ENCODE measurements at regions not wholly inside any gene's neighbourhood (a gene's known extent, or its start where the extent isn't known, plus 50 kb on each side); places are given as distances from the start of the nearest gene placed in this dataset.
A peak's percentile ranks its signal among the peaks of the same experiment; 100 is the strongest.

DNA sequence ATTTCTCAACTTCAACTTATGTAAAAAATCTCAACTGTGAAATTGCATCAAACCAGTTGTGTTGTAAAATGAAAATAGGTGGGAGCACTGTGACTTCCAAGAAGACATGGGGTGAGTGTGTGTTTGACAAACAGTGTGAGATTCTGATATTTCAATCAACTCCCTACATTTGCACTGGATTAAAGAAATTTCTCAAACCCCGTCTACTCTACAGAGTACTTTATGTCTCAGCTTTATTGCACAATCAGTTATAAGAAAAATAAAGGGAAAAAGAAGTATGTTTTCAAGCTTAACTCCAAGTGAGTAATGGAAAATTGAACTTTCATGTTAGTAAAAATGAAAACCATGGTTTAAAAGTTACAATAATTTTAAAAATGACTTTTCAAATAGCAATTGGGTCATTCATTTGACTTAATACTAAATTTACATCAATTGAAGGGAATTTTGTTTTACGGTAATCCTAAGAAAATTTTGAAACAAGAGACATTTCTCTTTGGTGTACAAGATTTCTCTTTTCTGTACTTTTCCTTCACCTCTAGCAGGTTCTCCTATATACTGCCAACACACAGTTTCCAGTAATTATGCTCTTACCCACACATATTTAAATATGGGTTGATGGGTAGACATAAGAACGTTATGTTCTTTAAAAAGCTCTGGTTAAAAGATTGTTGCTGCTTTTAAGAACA lies 80.3 kb downstream of the CDO1 start:
- no peak overlapping the region for H3K4me3 ChIP-seq
- intact Hi-C loops (cut with DNase I): no loop called here
- H3K9me3 ChIP-seq: no peaks in the 10 kb centered on the region
- no peak for DNase-seq
- ATAC-seq: no peak
- no peaks in the 10 kb centered on the region for H3K27me3 ChIP-seq
- H3K4me1 ChIP-seq: no peaks in the 10 kb centered on the region
- H3K27ac ChIP-seq: no peak overlapping the region
- no peaks in the 10 kb centered on the region for H3K36me3 ChIP-seq
- TF ChIP-seq, protein P1, sequence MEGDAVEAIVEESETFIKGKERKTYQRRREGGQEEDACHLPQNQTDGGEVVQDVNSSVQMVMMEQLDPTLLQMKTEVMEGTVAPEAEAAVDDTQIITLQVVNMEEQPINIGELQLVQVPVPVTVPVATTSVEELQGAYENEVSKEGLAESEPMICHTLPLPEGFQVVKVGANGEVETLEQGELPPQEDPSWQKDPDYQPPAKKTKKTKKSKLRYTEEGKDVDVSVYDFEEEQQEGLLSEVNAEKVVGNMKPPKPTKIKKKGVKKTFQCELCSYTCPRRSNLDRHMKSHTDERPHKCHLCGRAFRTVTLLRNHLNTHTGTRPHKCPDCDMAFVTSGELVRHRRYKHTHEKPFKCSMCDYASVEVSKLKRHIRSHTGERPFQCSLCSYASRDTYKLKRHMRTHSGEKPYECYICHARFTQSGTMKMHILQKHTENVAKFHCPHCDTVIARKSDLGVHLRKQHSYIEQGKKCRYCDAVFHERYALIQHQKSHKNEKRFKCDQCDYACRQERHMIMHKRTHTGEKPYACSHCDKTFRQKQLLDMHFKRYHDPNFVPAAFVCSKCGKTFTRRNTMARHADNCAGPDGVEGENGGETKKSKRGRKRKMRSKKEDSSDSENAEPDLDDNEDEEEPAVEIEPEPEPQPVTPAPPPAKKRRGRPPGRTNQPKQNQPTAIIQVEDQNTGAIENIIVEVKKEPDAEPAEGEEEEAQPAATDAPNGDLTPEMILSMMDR (IDR thresholded peaks at IDR 0.05): no peak

DNA sequence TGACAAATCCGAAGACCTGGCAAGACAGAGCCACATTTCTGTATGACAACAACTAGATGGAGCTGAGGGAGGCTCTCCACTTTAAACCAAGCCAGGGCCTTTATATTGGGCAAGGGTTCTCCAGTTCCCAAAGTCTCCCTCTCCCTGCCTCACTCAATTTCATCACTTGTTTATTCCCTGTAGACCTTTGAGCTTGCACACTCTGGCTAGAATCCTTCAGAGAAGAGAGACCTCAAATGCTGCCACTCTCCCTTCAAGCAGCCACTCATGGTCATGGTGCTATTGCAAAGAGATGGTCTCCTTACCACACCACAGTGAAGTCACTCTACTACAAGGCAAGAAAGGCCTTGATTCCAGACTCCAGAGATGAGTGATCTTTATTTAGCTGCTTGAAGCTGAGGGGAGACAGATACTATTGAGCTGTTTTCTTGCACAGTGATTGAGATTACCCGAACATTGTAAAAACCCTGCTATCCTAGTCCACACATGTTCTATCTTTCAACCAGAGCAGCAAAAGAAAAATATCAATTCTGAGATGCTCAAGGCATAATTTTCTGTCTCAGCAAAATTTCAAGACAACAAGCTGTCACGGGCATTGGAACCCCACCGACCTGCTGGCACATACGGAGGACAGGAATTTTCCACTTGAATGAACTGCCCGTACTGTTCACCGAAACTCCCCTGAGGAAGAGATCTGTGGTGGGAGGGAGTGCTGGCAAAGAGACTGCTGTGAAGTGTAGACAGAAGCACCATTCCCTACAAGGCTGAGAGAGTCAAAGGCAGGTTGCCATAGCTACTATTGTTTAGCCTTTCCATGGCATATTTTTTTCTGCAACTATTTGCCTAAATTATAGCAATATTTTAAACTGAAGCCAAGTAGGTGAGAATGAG lies 81.1 kb downstream of the CDO1 start:
- ATAC-seq: peak; percentile 33
- DNase-seq: no peak
- H3K9me3 ChIP-seq: no peaks in the 10 kb centered on the region
- no peaks in the 10 kb centered on the region for H3K36me3 ChIP-seq
- H3K27ac ChIP-seq: no peak overlapping the region
- TF ChIP-seq, protein P1 (IDR thresholded peaks at IDR 0.05): no peak
- H3K27me3 ChIP-seq: no peaks in the 10 kb centered on the region
- no peak overlapping the region for H3K4me3 ChIP-seq
- intact Hi-C loops (cut with DNase I): no loop called here
- H3K4me1 ChIP-seq: no peaks in the 10 kb centered on the region

DNA sequence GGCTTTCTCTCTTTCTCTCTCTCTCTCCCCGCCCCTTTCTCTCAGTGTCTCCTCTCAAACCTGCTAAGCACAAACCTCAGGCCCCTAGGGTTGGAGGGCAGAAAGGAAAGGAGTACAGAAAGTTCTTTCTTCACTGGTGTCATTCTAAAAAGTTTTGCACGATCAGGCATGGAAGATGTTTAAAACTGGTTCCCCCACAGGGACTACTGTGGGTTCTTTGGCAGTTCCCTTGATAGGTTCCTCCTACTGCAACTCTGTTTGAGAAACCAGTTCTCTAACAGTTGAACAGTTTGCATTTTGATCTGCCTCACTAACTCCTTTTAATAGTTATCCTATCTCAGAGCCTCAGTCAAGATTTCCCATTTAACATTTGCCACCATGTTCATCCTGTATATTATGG lies 82.9 kb downstream of the CDO1 start:
- intact Hi-C loops (cut with DNase I): no loop called here
- ATAC-seq (no peak), DNase-seq (no peak)
- H3K4me3 ChIP-seq: no peak overlapping the region
- H3K27me3 ChIP-seq: no peaks in the 10 kb centered on the region
- H3K9me3 ChIP-seq: peaks cover 0 to 4% of the 10 kb centered on the region in 2 donors
- H3K4me1 ChIP-seq: no peaks in the 10 kb centered on the region
- TF ChIP-seq, protein P1 (IDR thresholded peaks at IDR 0.05): no peak
- H3K36me3 ChIP-seq: no peaks in the 10 kb centered on the region
- no peak overlapping the region for H3K27ac ChIP-seq

DNA sequence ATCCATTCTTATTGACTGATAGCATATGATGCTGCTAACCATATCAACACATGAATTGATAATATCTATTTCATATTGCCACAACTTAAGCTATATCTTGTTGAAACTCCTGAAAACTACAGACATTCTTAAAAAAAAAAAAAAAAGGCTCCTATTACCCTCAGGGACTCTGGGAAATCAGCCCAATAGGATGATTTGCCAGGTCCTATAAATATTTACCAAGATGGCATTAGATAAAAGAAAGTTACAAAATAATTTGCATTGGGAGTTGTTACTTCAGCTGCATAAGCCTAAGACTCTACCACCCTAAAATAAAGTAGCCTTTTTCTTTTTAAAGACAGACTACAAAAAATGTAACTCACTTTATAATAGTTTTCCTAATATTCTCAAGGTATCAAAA lies 84.4 kb downstream of the CDO1 start:
- Histone ChIP-seq H3K4me1 (no peaks in the 10 kb centered on the region), H3K9me3 (peaks cover 0 to 4% of the 10 kb centered on the region in 2 donors), H3K27ac (no peak overlapping the region), H3K27me3 (no peaks in the 10 kb centered on the region), H3K36me3 (no peaks in the 10 kb centered on the region), H3K4me3 (no peak overlapping the region)
- TF ChIP-seq, protein P1 (IDR thresholded peaks at IDR 0.05): no peak
- intact Hi-C loops (cut with DNase I): no loop called here
- no peak for ATAC-seq
- DNase-seq: no peak

DNA sequence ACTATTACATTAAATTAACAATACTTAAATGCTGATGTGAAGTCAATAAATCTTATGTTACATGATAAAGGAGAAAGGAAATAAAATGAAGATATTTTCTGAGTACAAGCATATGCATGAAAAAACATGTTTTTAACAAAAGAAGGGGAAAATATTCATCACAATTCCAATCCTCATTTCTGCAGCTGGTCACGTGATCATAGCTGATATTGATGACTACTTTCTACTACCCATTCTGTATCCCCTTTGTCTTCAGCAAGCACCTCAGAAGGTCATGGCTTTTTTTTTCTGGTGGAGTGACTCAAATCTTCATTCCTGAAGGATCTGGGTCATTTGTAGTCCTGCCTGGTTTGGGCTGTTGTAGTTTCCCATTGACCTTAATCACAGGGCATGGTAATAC lies 90.9 kb downstream of the CDO1 start:
- Histone ChIP-seq H3K4me1 (no peaks in the 10 kb centered on the region), H3K9me3 (peaks cover 0 to 4% of the 10 kb centered on the region in 2 donors), H3K27me3 (no peaks in the 10 kb centered on the region), H3K4me3 (no peak overlapping the region), H3K36me3 (no peaks in the 10 kb centered on the region), H3K27ac (no peak overlapping the region)
- TF ChIP-seq, protein P1 (IDR thresholded peaks at IDR 0.05): no peak
- ATAC-seq (no peak), DNase-seq (no peak)
- intact Hi-C loops (cut with DNase I): no loop called here
